ENCODE measurements at regions not wholly inside any gene's neighbourhood (a gene's known extent, or its start where the extent isn't known, plus 50 kb on each side); places are given as distances from the start of the nearest gene placed in this dataset.

- Histone ChIP-seq H3K4me3 (no peak overlapping the region), H3K4me1 (no peaks in the 10 kb centered on the region), H3K27ac (no peak overlapping the region), H3K36me3 (no peaks in the 10 kb centered on the region), H3K9me3 (no peaks in the 10 kb centered on the region), H3K27me3 (peaks cover 0 to 2% (median 0%) of the 10 kb centered on the region in 9 donors)
- ATAC-seq = no peak
- WGBS, 4 donors = 49 to 71% (median 55%) methylated on average over 1 of the region's 1 CpG
- no peak for TF ChIP-seq CTCF (IDR thresholded peaks at IDR 0.05)
- TF ChIP-seq POLR2A (IDR thresholded peaks at IDR 0.05) = no peak
- intact Hi-C loops (cut with DNase I) = no loop called here
- no peak for DNase-seq
Measured at GRCh38 chr9:11872471-11872870, 820.7 kb upstream of the TYRP1 start.

- H3K9me3 ChIP-seq = no peaks in the 10 kb centered on the region
- intact Hi-C loops (cut with DNase I) = no loop called here
- DNase-seq (no peak), ATAC-seq (no peak)
- H3K4me3 ChIP-seq = no peak overlapping the region
- 54 to 75% (median 68%) methylated on average over 2 of the region's 2 CpGs for WGBS, 4 donors
- TF ChIP-seq CTCF (IDR thresholded peaks at IDR 0.05) (no peak), POLR2A (IDR thresholded peaks at IDR 0.05) (no peak)
- H3K27me3 ChIP-seq = peaks cover 0 to 2% (median 0%) of the 10 kb centered on the region in 9 donors
- no peak overlapping the region for H3K27ac ChIP-seq
- no peaks in the 10 kb centered on the region for H3K36me3 ChIP-seq
- H3K4me1 ChIP-seq = no peaks in the 10 kb centered on the region
Measured at GRCh38 chr9:11874414-11874813, 818.8 kb upstream of the TYRP1 start.

- peaks cover 0 to 21% (median 0%) of the 10 kb centered on the region in 12 donors for H3K9me3 ChIP-seq
- 45 to 77% (median 59%) methylated on average over 1 of the region's 1 CpG for WGBS, 4 donors
Measured at GRCh38 chr9:11892401-11892800, 800.8 kb upstream of the TYRP1 start.

GRCh38 chr9:11893331-11893730, 799.9 kb upstream of the TYRP1 start:
- intact Hi-C loops (cut with DNase I) = no loop called here
- H3K9me3 ChIP-seq = peaks cover 0 to 21% (median 0%) of the 10 kb centered on the region in 12 donors
- TF ChIP-seq POLR2A (IDR thresholded peaks at IDR 0.05) (no peak), CTCF (IDR thresholded peaks at IDR 0.05) (no peak)
- H3K36me3 ChIP-seq = no peaks in the 10 kb centered on the region
- no peak overlapping the region for H3K4me3 ChIP-seq
- DNase-seq (no peak), ATAC-seq (no peak)
- H3K27ac ChIP-seq = no peak overlapping the region
- H3K27me3 ChIP-seq = no peaks in the 10 kb centered on the region
- H3K4me1 ChIP-seq = no peaks in the 10 kb centered on the region

More at GRCh38 chr9:11892401-11892800, 800.8 kb upstream of the TYRP1 start:
- ATAC-seq (no peak), DNase-seq (no peak)
- no peaks in the 10 kb centered on the region for H3K4me1 ChIP-seq
- no peaks in the 10 kb centered on the region for H3K27me3 ChIP-seq
- no peak overlapping the region for H3K4me3 ChIP-seq
- TF ChIP-seq POLR2A (IDR thresholded peaks at IDR 0.05) (no peak), CTCF (IDR thresholded peaks at IDR 0.05) (no peak)
- H3K36me3 ChIP-seq = no peaks in the 10 kb centered on the region
- intact Hi-C loops (cut with DNase I) = no loop called here
- no peak overlapping the region for H3K27ac ChIP-seq

Data from heart left ventricle (tissue), 16 donors.